H1 (cell line): ENCODE measurements at regions not wholly inside any gene's neighbourhood (a gene's known extent, or its start where the extent isn't known, plus 50 kb on each side); places are given as distances from the start of the nearest gene placed in this dataset.

ENCODE experiments used
- CTCF ChIA-PET: fragments of 300-600 bp; sonication (Branson Sonifier 250); formaldehyde crosslinking; loops from one replicate; lab custom pipeline; 2021; ENCODE audit not compliant: partially characterized antibody; lab: Charles Lee
- POLR2A ChIA-PET: fragments of 300-600 bp; sonication (Branson Sonifier 250); formaldehyde crosslinking; loops from one replicate; lab custom pipeline; 2021; ENCODE audit warnings: inconsistent platforms; ENCODE audit not compliant: partially characterized antibody; lab: Charles Lee
- DNase-seq, 2 experiments: peaks; one replicate each; pipeline versions ENCODE4 v3.0.0 to v3.0.0-alpha.2; 2010 to 2022; ENCODE audit warnings: low spot score in 2 of 2, low read depth in 1 of 2, mixed read lengths in 1 of 2
- FAIRE-seq: peaks from 2 replicates; lab custom pipeline; 2011; peaks lifted over from hg19 to GRCh38; lab: Jason Lieb, UNC
- H2AFZ ChIP-seq: 2 replicates; pipeline ENCODE4 v1.8.1; 2012; ENCODE audit warnings: low read length, inconsistent platforms
- H2AK5ac ChIP-seq: 2 replicates; pipeline ENCODE4 v1.6.1; 2013; ENCODE audit warnings: low read depth, low read length
- H2BK120ac ChIP-seq: replicated peaks from 2 replicates; pipeline ENCODE3; 2013; ENCODE audit warnings: low read depth, low read length, inconsistent platforms
- H2BK12ac ChIP-seq: 2 replicates; pipeline ENCODE4 v1.6.1; 2013; ENCODE audit warnings: low read depth, low read length
- H2BK15ac ChIP-seq: 2 replicates; pipeline ENCODE4 v1.6.1; 2013; ENCODE audit warnings: low read length
- H2BK20ac ChIP-seq: 2 replicates; pipeline ENCODE4 v1.6.1; 2013; ENCODE audit warnings: low read length
- H2BK5ac ChIP-seq: 2 replicates; pipeline ENCODE4 v1.6.1; 2013; ENCODE audit warnings: low read depth, low read length
- H3K14ac ChIP-seq: 2 replicates; pipeline ENCODE4 v1.6.1; 2013; ENCODE audit warnings: inconsistent platforms; ENCODE audit not compliant: insufficient read length
- H3K18ac ChIP-seq: 2 replicates; pipeline ENCODE4 v1.6.1; 2013; ENCODE audit warnings: low read length; ENCODE audit errors: extremely low read depth
- H3K23ac ChIP-seq: 2 replicates; pipeline ENCODE4 v1.6.1; 2013; ENCODE audit warnings: inconsistent platforms; ENCODE audit not compliant: insufficient read length
- H3K23me2 ChIP-seq: 2 replicates; pipeline ENCODE4 v1.6.1; 2013; ENCODE audit warnings: low read depth, low read length
- H3K27ac ChIP-seq: 2 replicates; pipeline ENCODE4 v1.6.1; 2011; ENCODE audit warnings: low read depth, low read length, inconsistent platforms
- H3K27me3 ChIP-seq, 4 experiments: replicated peaks in 1 of 4; 1 replicate in 1 of 4; 2 replicates in 3 of 4; pipeline versions ENCODE4 v1.6.1 to v1.8.1; 2011 to 2013; ENCODE audit warnings: low read length in 3 of 4, mild to moderate bottlenecking in 3 of 4, inconsistent platforms in 2 of 4, mixed read lengths in 2 of 4, moderate library complexity in 1 of 4; ENCODE audit not compliant: control insufficient read depth in 3 of 4, insufficient read depth in 3 of 4; ENCODE audit errors: extremely low read depth in 1 of 4
- H3K36me3 ChIP-seq, 4 experiments: 2 replicates each; pipeline versions ENCODE4 v1.6.1 to v1.8.1; 2011 to 2013; ENCODE audit warnings: mild to moderate bottlenecking in 4 of 4, low read length in 3 of 4, moderate library complexity in 2 of 4, control low read depth in 1 of 4, inconsistent platforms in 1 of 4; ENCODE audit not compliant: insufficient read depth in 4 of 4, control insufficient read depth in 2 of 4
- H3K4ac ChIP-seq: replicated peaks from 2 replicates; pipeline ENCODE3; 2013; ENCODE audit warnings: low read length, low read depth, mixed read lengths, inconsistent platforms; ENCODE audit not compliant: insufficient read length
- H3K4me1 ChIP-seq, 4 experiments: replicated peaks in 1 of 4; 1 replicate in 1 of 4; 2 replicates in 3 of 4; pipeline versions ENCODE4 v1.6.1 to v1.8.1; 2011 to 2013; ENCODE audit warnings: low read length in 3 of 4, inconsistent platforms in 2 of 4, mixed read lengths in 1 of 4; ENCODE audit not compliant: insufficient read depth in 4 of 4, control insufficient read depth in 3 of 4
- H3K4me2 ChIP-seq, 2 experiments: 2 replicates each; pipeline versions ENCODE4 v1.6.1 to v1.8.1; 2011 to 2013; ENCODE audit warnings: low read depth in 2 of 2, low read length in 2 of 2, control low read depth in 1 of 2, inconsistent platforms in 1 of 2, mild to moderate bottlenecking in 1 of 2; ENCODE audit not compliant: insufficient read depth in 1 of 2
- H3K4me3 ChIP-seq, 4 experiments: fragments of 200-600, 300-600 bp in 1 of 4; sonication (generic), shearing (Covaris generic), sonication (Bioruptor Twin) in 1 of 4; 2 replicates each; pipeline versions ENCODE4 v1.5.1 to v1.8.1; 2011 to 2016; ENCODE audit warnings: low read length in 4 of 4, low read depth in 3 of 4, control low read depth in 2 of 4, inconsistent platforms in 2 of 4, mild to moderate bottlenecking in 2 of 4, mixed read lengths in 1 of 4, moderate library complexity in 1 of 4; ENCODE audit not compliant: insufficient read depth in 2 of 4; ENCODE audit errors: extremely low read depth in 1 of 4
- H3K56ac ChIP-seq: replicated peaks from 2 replicates; pipeline ENCODE3; 2013; ENCODE audit warnings: low read depth, mild to moderate bottlenecking, mixed read lengths, low read length, inconsistent platforms; ENCODE audit not compliant: insufficient read length
- H3K79me1 ChIP-seq: 2 replicates; pipeline ENCODE4 v1.6.1; 2013; ENCODE audit warnings: low read depth, low read length, control low read depth
- H3K79me2 ChIP-seq, 2 experiments: 2 replicates each; pipeline versions ENCODE4 v1.6.1 to v1.8.1; 2012 to 2013; ENCODE audit warnings: low read length in 2 of 2, mild to moderate bottlenecking in 2 of 2, inconsistent platforms in 1 of 2; ENCODE audit not compliant: insufficient read depth in 2 of 2, control insufficient read depth in 1 of 2
- H3K9ac ChIP-seq, 4 experiments: replicated peaks in 1 of 4; 1 replicate in 1 of 4; 2 replicates in 3 of 4; pipeline versions ENCODE4 v1.6.1 to v1.8.1; 2011 to 2013; ENCODE audit warnings: low read depth in 3 of 4, low read length in 3 of 4, control low read depth in 2 of 4, mild to moderate bottlenecking in 2 of 4, moderate library complexity in 2 of 4, inconsistent platforms in 1 of 4; ENCODE audit errors: extremely low read depth in 1 of 4
- H3K9me3 ChIP-seq, 2 experiments: 2 replicates each; pipeline versions ENCODE4 v1.6.1 to v1.8.1; 2012 to 2013; ENCODE audit warnings: mild to moderate bottlenecking in 2 of 2, moderate library complexity in 2 of 2, control low read depth in 1 of 2, inconsistent platforms in 1 of 2, low read depth in 1 of 2, low read length in 1 of 2, mixed read lengths in 1 of 2; ENCODE audit not compliant: insufficient read depth in 2 of 2
- H4K20me1 ChIP-seq, 2 experiments: replicated peaks in 1 of 2; 2 replicates each; pipeline versions ENCODE3 to v1.8.1; 2011 to 2013; ENCODE audit warnings: inconsistent platforms in 2 of 2, low read length in 2 of 2, mild to moderate bottlenecking in 1 of 2; ENCODE audit not compliant: insufficient read depth in 2 of 2, control insufficient read depth in 1 of 2
- H4K5ac ChIP-seq: 2 replicates; pipeline ENCODE4 v1.6.1; 2013; ENCODE audit warnings: low read length, low read depth, mixed read lengths, inconsistent platforms; ENCODE audit not compliant: insufficient read length
- H4K8ac ChIP-seq: 2 replicates; pipeline ENCODE4 v1.8.0; 2013; ENCODE audit warnings: mild to moderate bottlenecking, moderate library complexity, low read length, inconsistent platforms; ENCODE audit not compliant: insufficient read depth; ENCODE audit errors: extremely low read depth
- H4K91ac ChIP-seq: replicated peaks from 2 replicates; pipeline ENCODE3; 2013; ENCODE audit warnings: low read length, mixed read lengths, inconsistent platforms; ENCODE audit not compliant: insufficient read length
- CBX8 ChIP-seq: fragments of 300-800, 300-1000 bp; sonication (generic); IDR thresholded peaks from 2 replicates; pipeline ENCODE4 v1.7.1; 2016; ENCODE audit warnings: low read depth, low read length, borderline replicate concordance
- FOSL1 ChIP-seq: IDR thresholded peaks from 2 replicates; pipeline ENCODE4 v1.6.1; 2011; ENCODE audit warnings: mild to moderate bottlenecking, low read depth, low read length, moderate library complexity; ENCODE audit not compliant: insufficient read depth
- HDAC2 ChIP-seq, 2 experiments: fragments of 300-600 bp in 1 of 2; sonication (generic) in 1 of 2; IDR thresholded peaks; 2 replicates each; pipeline ENCODE4 v1.6.1; 2011 to 2012; ENCODE audit warnings: low read depth in 2 of 2, low read length in 2 of 2, mild to moderate bottlenecking in 2 of 2, moderate library complexity in 2 of 2, borderline replicate concordance in 1 of 2, inconsistent platforms in 1 of 2
- MAFK ChIP-seq: IDR thresholded peaks from 2 replicates; pipeline ENCODE4 v1.6.1; 2012; ENCODE audit warnings: low read depth, mild to moderate bottlenecking, improper control_type of control experiment, low read length
- NANOG ChIP-seq: IDR thresholded peaks from 2 replicates; pipeline ENCODE4 v1.6.1; 2011; ENCODE audit warnings: low read length, low read depth, mild to moderate bottlenecking, inconsistent platforms; ENCODE audit not compliant: insufficient read depth, poor library complexity, severe bottlenecking
- NRF1 ChIP-seq: IDR thresholded peaks from 2 replicates; pipeline ENCODE4 v1.6.1; 2011; ENCODE audit warnings: mild to moderate bottlenecking, low read depth, low read length, improper control_type of control experiment
- RBBP5 ChIP-seq: IDR thresholded peaks from 2 replicates; pipeline ENCODE4 v1.7.1; 2012; ENCODE audit warnings: low read depth, mild to moderate bottlenecking, inconsistent platforms, low read length, moderate library complexity, borderline replicate concordance
- RNF2 ChIP-seq: fragments of 200-900, 300-1000 bp; sonication (generic); IDR thresholded peaks from 2 replicates; pipeline ENCODE4 v1.7.1; 2016; ENCODE audit warnings: borderline replicate concordance, low read depth, mild to moderate bottlenecking, antibody characterized with exemption, low read length; ENCODE audit not compliant: poor library complexity, severe bottlenecking; ENCODE audit errors: missing control alignments
- SUZ12 ChIP-seq: fragments of 200-600 bp; sonication (generic); IDR thresholded peaks from 2 replicates; pipeline ENCODE4 v1.6.1; 2012; ENCODE audit warnings: mild to moderate bottlenecking, inconsistent platforms, low read length, moderate library complexity, mixed read lengths
- USF2 ChIP-seq: IDR thresholded peaks from 2 replicates; pipeline ENCODE4 v1.6.1; 2011; ENCODE audit warnings: low read length, improper control_type of control experiment
- WGBS, 2 experiments: shearing (Covaris generic) in 1 of 2; methylation state at CpG; one replicate each; pipeline versions ENCODE4 v1.1.6 to v1.1.7; 2013 to 2015; ENCODE audit warnings: low lambda C conversion rate in 2 of 2, mixed read lengths in 2 of 2, inconsistent platforms in 1 of 2, low coverage in 1 of 2, missing lambda C conversion rate in 1 of 2; ENCODE audit not compliant: insufficient replicate concordance in 2 of 2, insufficient coverage in 1 of 2, insufficient read length in 1 of 2; ENCODE audit errors: extremely low coverage in 1 of 2, missing lambda C conversion rate in 1 of 2; 5-methylcytosine and 5-hydroxymethylcytosine counted together

DNA sequence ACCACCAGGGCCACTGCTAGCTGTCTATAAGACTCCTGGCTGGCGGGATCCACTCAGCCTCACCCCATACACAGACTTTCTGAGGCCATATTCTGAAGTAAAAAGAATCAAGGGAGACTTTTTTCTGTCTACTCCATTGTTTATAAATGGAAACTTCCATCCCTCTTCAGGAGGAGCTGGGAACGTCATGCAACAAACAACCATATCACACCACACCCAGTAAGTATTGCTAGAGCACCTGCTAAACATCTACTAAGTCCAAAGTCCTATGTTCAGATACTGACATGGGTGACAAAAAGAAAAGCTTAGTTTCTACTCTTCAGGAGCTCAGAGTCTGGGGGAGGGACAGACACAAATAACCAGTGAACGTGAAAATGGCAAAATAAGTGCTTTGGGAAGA lies 324.8 kb upstream of the ONECUT1 start:
- TF ChIP-seq NANOG = no peak
- no peak for TF ChIP-seq RNF2
- TF ChIP-seq MAFK = no peak
- no peak for TF ChIP-seq SUZ12
- TF ChIP-seq HDAC2 (IDR thresholded peaks at IDR 0.05; ENCODE audit: borderline replicate concordance in 1 of 2, low read depth in 2 of 2, low read length in 2 of 2) = no peak
- TF ChIP-seq USF2 = no peak
- no peak for TF ChIP-seq RBBP5
- TF ChIP-seq CBX8 = no peak
- TF ChIP-seq FOSL1 = no peak
- no peak for TF ChIP-seq NRF1
- no peak overlapping the region for H3K23ac ChIP-seq
- no peak overlapping the region for H3K4ac ChIP-seq
- no peak overlapping the region for H4K8ac ChIP-seq
- FAIRE-seq = no peak
- no peaks in the 10 kb centered on the region for H3K27me3 ChIP-seq
- H4K20me1 ChIP-seq = no peaks in the 10 kb centered on the region
- H4K5ac ChIP-seq = no peak overlapping the region
- H3K4me1 ChIP-seq = peaks cover 0 to 11% (median 5%) of the 10 kb centered on the region in 4 experiments; a peak in 3 of 7 replicates
- CTCF ChIA-PET = interaction anchor here (1.2 kb wide), 1 partner anchor 18 kb away, joined by 5 read pairs; no protein-coding TSS in a partner anchor
- H2BK20ac ChIP-seq = no peak overlapping the region
- no peak overlapping the region for H2AK5ac ChIP-seq
- no peak overlapping the region for H2BK15ac ChIP-seq
- no peaks in the 10 kb centered on the region for H3K79me2 ChIP-seq
- no peak overlapping the region for H2AFZ ChIP-seq
- POLR2A ChIA-PET = no interaction called here
- no peaks in the 10 kb centered on the region for H3K36me3 ChIP-seq
- H3K14ac ChIP-seq = no peak overlapping the region
- H2BK12ac ChIP-seq = no peak overlapping the region
- H4K91ac ChIP-seq = no peak overlapping the region
- H2BK5ac ChIP-seq = no peak overlapping the region
- no peak overlapping the region for H2BK120ac ChIP-seq
- no peak overlapping the region for H3K4me3 ChIP-seq
- no peaks in the 10 kb centered on the region; a peak in 1 of 4 replicates for H3K9me3 ChIP-seq
- no peaks in the 10 kb centered on the region for H3K79me1 ChIP-seq
- WGBS, 2 experiments = 85% methylated on average over 3 of the region's 3 CpGs; no CpG with 5 or more reads in 1 of the 2 experiments
- DNase-seq = no peak
- H3K9ac ChIP-seq = no peak overlapping the region
- no peak overlapping the region for H3K18ac ChIP-seq
- H3K56ac ChIP-seq = no peak overlapping the region
- H3K4me2 ChIP-seq = no peak overlapping the region
- no peaks in the 10 kb centered on the region for H3K23me2 ChIP-seq
- H3K27ac ChIP-seq = no peak overlapping the region
